ENCODE measurements at regions not wholly inside any gene's neighbourhood (a gene's known extent, or its start where the extent isn't known, plus 50 kb on each side); places are given as distances from the start of the nearest gene placed in this dataset.

DNA sequence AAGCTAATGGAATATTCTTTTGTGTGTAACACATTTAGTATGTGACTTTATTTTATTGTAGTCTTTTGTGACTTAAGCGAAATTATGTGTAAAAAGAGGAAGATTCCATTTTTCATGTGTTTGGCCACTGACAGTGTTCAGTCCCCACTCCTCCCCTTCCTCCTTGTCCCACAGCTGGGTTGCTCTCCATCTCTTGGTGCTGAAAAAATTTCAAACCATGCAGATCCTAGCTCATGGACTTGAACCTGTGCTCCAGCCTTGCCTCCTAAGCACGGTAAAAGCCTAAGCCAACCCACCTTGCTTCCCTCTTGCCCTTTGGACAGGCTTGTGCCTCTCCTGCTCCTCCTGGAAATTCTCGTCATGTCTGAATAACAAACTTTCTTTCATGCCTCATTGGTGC is 2008.5 kb upstream of the TENM3 start:
- Mint-ChIP-seq H3K36me3 (ENCODE audit: low read depth, unreplicated experiment) (no peaks in the 10 kb centered on the region), H3K9me3 (ENCODE audit: unreplicated experiment) (no peaks in the 10 kb centered on the region), H3K4me3 (ENCODE audit: unreplicated experiment) (no peak overlapping the region), H3K4me1 (ENCODE audit: unreplicated experiment) (peaks cover 34% of the 10 kb centered on the region), H3K27me3 (ENCODE audit: unreplicated experiment) (no peaks in the 10 kb centered on the region), H3K27ac (ENCODE audit: unreplicated experiment) (no peak overlapping the region)
- DNase-seq (ENCODE audit: low spot score), result no peak
- TF ChIP-seq, protein P1, sequence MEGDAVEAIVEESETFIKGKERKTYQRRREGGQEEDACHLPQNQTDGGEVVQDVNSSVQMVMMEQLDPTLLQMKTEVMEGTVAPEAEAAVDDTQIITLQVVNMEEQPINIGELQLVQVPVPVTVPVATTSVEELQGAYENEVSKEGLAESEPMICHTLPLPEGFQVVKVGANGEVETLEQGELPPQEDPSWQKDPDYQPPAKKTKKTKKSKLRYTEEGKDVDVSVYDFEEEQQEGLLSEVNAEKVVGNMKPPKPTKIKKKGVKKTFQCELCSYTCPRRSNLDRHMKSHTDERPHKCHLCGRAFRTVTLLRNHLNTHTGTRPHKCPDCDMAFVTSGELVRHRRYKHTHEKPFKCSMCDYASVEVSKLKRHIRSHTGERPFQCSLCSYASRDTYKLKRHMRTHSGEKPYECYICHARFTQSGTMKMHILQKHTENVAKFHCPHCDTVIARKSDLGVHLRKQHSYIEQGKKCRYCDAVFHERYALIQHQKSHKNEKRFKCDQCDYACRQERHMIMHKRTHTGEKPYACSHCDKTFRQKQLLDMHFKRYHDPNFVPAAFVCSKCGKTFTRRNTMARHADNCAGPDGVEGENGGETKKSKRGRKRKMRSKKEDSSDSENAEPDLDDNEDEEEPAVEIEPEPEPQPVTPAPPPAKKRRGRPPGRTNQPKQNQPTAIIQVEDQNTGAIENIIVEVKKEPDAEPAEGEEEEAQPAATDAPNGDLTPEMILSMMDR (IDR thresholded peaks at IDR 0.05; ENCODE audit: unreplicated experiment), result no peak

DNA sequence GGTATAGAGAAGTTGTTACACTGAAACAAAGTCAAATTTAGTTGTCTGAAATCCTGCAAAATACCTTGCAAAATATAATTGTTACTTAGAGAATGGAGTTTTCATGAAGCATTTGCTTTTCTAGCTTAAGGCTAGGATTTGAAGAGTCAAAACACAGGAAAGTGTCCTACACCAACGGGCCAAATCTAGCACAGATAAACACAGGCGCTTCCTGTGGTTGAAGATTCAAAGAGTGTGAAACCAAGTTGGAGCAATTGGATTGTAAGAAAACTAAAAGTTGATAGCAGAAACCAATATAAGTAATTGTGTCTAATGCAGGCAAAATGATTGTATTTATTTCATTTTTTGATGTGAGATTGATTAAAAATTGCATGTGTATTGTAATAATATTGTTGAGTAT is 2002.5 kb upstream of the TENM3 start:
- Mint-ChIP-seq H3K27me3 (ENCODE audit: unreplicated experiment) (no peaks in the 10 kb centered on the region), H3K27ac (ENCODE audit: unreplicated experiment) (peak overlapping the region; percentile 53), H3K4me3 (ENCODE audit: unreplicated experiment) (no peak overlapping the region), H3K9me3 (ENCODE audit: unreplicated experiment) (no peaks in the 10 kb centered on the region), H3K36me3 (ENCODE audit: low read depth, unreplicated experiment) (peaks cover 4% of the 10 kb centered on the region), H3K4me1 (ENCODE audit: unreplicated experiment) (peaks cover 19% of the 10 kb centered on the region)
- TF ChIP-seq, protein P1 (IDR thresholded peaks at IDR 0.05; ENCODE audit: unreplicated experiment), result no peak
- DNase-seq (ENCODE audit: low spot score), result no peak

DNA sequence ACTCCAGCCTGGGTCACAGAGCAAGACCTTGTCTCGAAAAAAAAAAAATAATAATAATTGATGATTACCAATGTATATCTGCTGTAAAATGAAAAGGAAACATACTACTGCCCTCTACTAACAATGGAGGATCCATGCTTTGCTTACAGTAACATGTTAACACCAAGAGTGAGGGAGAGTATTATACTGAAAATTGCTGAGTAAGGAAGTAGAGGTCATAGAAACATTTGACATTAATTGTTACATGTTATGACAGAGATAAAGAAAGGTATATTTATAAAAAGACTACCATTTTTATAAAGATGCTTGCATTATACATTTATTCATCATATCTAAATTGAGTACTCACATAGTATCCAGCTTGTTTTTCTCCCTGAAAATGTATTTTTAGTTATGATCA is 1989.8 kb upstream of the TENM3 start:
- Mint-ChIP-seq H3K36me3 (ENCODE audit: low read depth, unreplicated experiment) (no peaks in the 10 kb centered on the region), H3K27me3 (ENCODE audit: unreplicated experiment) (no peaks in the 10 kb centered on the region), H3K4me1 (ENCODE audit: unreplicated experiment) (no peaks in the 10 kb centered on the region), H3K4me3 (ENCODE audit: unreplicated experiment) (no peak overlapping the region), H3K27ac (ENCODE audit: unreplicated experiment) (no peak overlapping the region), H3K9me3 (ENCODE audit: unreplicated experiment) (no peaks in the 10 kb centered on the region)
- TF ChIP-seq, protein P1 (IDR thresholded peaks at IDR 0.05; ENCODE audit: unreplicated experiment), result no peak
- no peak for DNase-seq (ENCODE audit: low spot score)

DNA sequence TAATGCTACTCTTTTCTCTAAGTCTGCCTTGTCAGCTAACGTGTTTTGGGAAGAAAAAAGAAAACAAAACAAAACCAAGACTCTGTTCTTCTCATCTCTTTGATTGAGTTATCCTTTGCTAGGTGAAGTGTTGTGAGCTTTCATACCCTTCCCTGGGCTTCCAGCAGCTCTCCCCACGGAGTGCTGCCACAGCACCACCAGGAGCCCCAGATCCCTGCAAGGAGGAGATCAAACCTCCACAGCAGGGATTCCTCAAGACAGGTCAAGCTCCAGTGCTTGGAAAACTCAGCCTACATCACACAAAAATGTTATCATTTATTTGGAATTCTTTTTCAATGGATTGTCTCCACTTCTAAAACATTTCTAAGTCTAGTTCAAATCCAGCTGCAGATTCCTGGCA is 1981.9 kb upstream of the TENM3 start:
- Mint-ChIP-seq H3K4me1 (ENCODE audit: unreplicated experiment) (no peaks in the 10 kb centered on the region), H3K9me3 (ENCODE audit: unreplicated experiment) (no peaks in the 10 kb centered on the region), H3K36me3 (ENCODE audit: low read depth, unreplicated experiment) (no peaks in the 10 kb centered on the region), H3K27ac (ENCODE audit: unreplicated experiment) (no peak overlapping the region), H3K4me3 (ENCODE audit: unreplicated experiment) (no peak overlapping the region), H3K27me3 (ENCODE audit: unreplicated experiment) (peaks cover 2% of the 10 kb centered on the region)
- TF ChIP-seq, protein P1 (IDR thresholded peaks at IDR 0.05; ENCODE audit: unreplicated experiment), result no peak
- no peak for DNase-seq (ENCODE audit: low spot score)

DNA sequence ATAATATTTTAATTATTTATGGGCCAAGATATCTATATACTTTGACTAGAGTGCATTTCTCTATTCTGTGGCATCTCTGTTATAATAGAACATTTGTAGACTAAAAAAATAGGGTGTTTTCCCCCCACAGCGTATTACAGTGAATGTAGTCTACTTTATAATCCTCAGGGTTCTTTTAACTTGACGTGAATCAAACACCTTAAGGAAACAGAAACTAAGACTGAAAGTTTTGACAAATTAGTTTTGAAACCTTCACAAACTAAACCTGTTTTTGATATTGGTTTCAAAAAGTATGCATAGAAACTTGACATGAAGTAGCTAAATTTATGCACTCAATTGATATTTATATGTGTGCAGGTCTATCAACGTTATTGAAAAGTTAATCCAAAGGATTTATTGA is 1963.1 kb upstream of the TENM3 start:
- H3K36me3 Mint-ChIP-seq (ENCODE audit: low read depth, unreplicated experiment), result no peaks in the 10 kb centered on the region
- H3K9me3 Mint-ChIP-seq (ENCODE audit: unreplicated experiment), result no peaks in the 10 kb centered on the region
- peaks cover 1% of the 10 kb centered on the region for H3K27me3 Mint-ChIP-seq (ENCODE audit: unreplicated experiment)
- TF ChIP-seq, protein P1 (IDR thresholded peaks at IDR 0.05; ENCODE audit: unreplicated experiment), result no peak
- no peak overlapping the region for H3K27ac Mint-ChIP-seq (ENCODE audit: unreplicated experiment)
- H3K4me3 Mint-ChIP-seq (ENCODE audit: unreplicated experiment), result no peak overlapping the region
- DNase-seq (ENCODE audit: low spot score), result no peak
- no peaks in the 10 kb centered on the region for H3K4me1 Mint-ChIP-seq (ENCODE audit: unreplicated experiment)

All from endothelial cell (in vitro differentiated cells).